GM19467 (cell line): ENCODE measurements at regions not wholly inside any gene's neighbourhood (a gene's known extent, or its start where the extent isn't known, plus 50 kb on each side); places are given as distances from the start of the nearest gene placed in this dataset.

Experiments
- ATAC-seq: cut with Tn5 transposase; IDR thresholded peaks from one replicate; pipeline ENCODE4 v1.9.1; 2021; ENCODE audit warnings: mild to moderate bottlenecking, moderate library complexity; ENCODE audit not compliant: unreplicated experiment

GRCh38 chr13:64074971-64075474, 2659.4 kb upstream of the PCDH20 start:
- ATAC-seq: no peak

- ATAC-seq: no peak
These were observed 2657.6 kb upstream of the PCDH20 start for GRCh38 chr13:64073203-64073602.

GRCh38 chr13:64071352-64071751, 2655.7 kb upstream of the PCDH20 start:
- ATAC-seq: no peak

- no peak for ATAC-seq
These were observed 2654.2 kb upstream of the PCDH20 start for GRCh38 chr13:64069892-64070291.

GRCh38 chr13:64066711-64067110, 2651.1 kb upstream of the PCDH20 start:
- no peak for ATAC-seq

GRCh38 chr13:64061649-64062048, 2646.0 kb upstream of the PCDH20 start:
- no peak for ATAC-seq

GRCh38 chr13:64057372-64058020, 2641.8 kb upstream of the PCDH20 start:
- no peak for ATAC-seq

GRCh38 chr13:64054321-64054720, 2638.7 kb upstream of the PCDH20 start:
- no peak for ATAC-seq

GRCh38 chr13:64052521-64052920, 2636.9 kb upstream of the PCDH20 start:
- ATAC-seq: no peak

- no peak for ATAC-seq
These were observed 2635.6 kb upstream of the PCDH20 start for GRCh38 chr13:64051278-64051677.

GRCh38 chr13:64041296-64041695, 2625.6 kb upstream of the PCDH20 start:
- ATAC-seq: no peak

GRCh38 chr13:64033921-64034320, 2618.3 kb upstream of the PCDH20 start:
- ATAC-seq: no peak

GRCh38 chr13:64029343-64030093, 2613.9 kb upstream of the PCDH20 start:
- ATAC-seq: no peak

- no peak for ATAC-seq
These were observed 2612.9 kb upstream of the PCDH20 start for GRCh38 chr13:64028551-64028950.

GRCh38 chr13:64020126-64020525, 2604.5 kb upstream of the PCDH20 start:
- ATAC-seq: no peak

- ATAC-seq: no peak
These were observed 2591.7 kb upstream of the PCDH20 start for GRCh38 chr13:64007339-64007738.

GRCh38 chr13:64000321-64000720, 2584.7 kb upstream of the PCDH20 start:
- ATAC-seq: no peak

- no peak for ATAC-seq
These were observed 2584.1 kb upstream of the PCDH20 start for GRCh38 chr13:63999614-64000305.

GRCh38 chr13:63983366-63983765, 2567.7 kb upstream of the PCDH20 start:
- ATAC-seq: no peak

GRCh38 chr13:63979951-63980350, 2564.3 kb upstream of the PCDH20 start:
- ATAC-seq: no peak

GRCh38 chr13:63972328-63972727, 2556.7 kb upstream of the PCDH20 start:
- ATAC-seq: no peak

- ATAC-seq: no peak
These were observed 2539.0 kb upstream of the PCDH20 start for GRCh38 chr13:63954683-63955082.
